Calu3 (cell line): ENCODE measurements at regions not wholly inside any gene's neighbourhood (a gene's known extent, or its start where the extent isn't known, plus 50 kb on each side); places are given as distances from the start of the nearest gene placed in this dataset.

Experiments used
- BruUV-seq: library from RNA; stranded (reverse); fragments of 400-500 nt; replicated peaks from 2 replicates; lab custom pipeline; 2021; lab: Mats Ljungman, UMichigan
- CTCF ChIA-PET: fragments of 300-600 bp; sonication (Branson Sonifier 250); formaldehyde crosslinking; loops from one replicate; lab custom pipeline; 2022; ENCODE audit warnings: antibody characterized with exemption; lab: Charles Lee
- DNase-seq: peaks from one replicate; pipeline ENCODE4 v3.0.0; 2022
- H3K27ac Mint-ChIP-seq: one replicate; pipeline ENCODE4 v1.8.0; 2022; ENCODE audit warnings: mixed read lengths; ENCODE audit not compliant: unreplicated experiment
- H3K27me3 Mint-ChIP-seq: one replicate; pipeline ENCODE4 v1.8.0; 2022; ENCODE audit warnings: mixed read lengths; ENCODE audit not compliant: unreplicated experiment
- H3K36me3 Mint-ChIP-seq: one replicate; pipeline ENCODE4 v1.8.0; 2022; ENCODE audit warnings: mild to moderate bottlenecking, moderate library complexity, mixed read lengths; ENCODE audit not compliant: insufficient read depth, unreplicated experiment
- H3K4me1 Mint-ChIP-seq: one replicate; pipeline ENCODE4 v1.8.0; 2022; ENCODE audit warnings: mild to moderate bottlenecking, low read depth, mixed read lengths; ENCODE audit not compliant: unreplicated experiment
- H3K4me3 Mint-ChIP-seq: one replicate; pipeline ENCODE4 v1.8.0; 2022; ENCODE audit warnings: mild to moderate bottlenecking, low read depth, moderate library complexity, mixed read lengths; ENCODE audit not compliant: unreplicated experiment
- H3K9me3 Mint-ChIP-seq: one replicate; pipeline ENCODE4 v1.8.0; 2022; ENCODE audit warnings: low read depth, mixed read lengths; ENCODE audit not compliant: unreplicated experiment
- CTCF ChIP-seq: fragments of 200-600 bp; IDR thresholded peaks from one replicate; pipeline ENCODE4 v1.8.0; 2022; ENCODE audit warnings: antibody characterized with exemption; ENCODE audit not compliant: unreplicated experiment
- intact Hi-C: fragments of 100-400 bp; cut with micrococcal nuclease; formaldehyde crosslinking; loops from one replicate; pipeline ENCODE4 v1.10.0; 2022; ENCODE audit not compliant: unreplicated experiment

- Mint-ChIP-seq H3K9me3 (peaks cover 8% of the 10 kb centered on the region), H3K4me1 (no peaks in the 10 kb centered on the region), H3K27ac (no peak overlapping the region), H3K4me3 (no peak overlapping the region), H3K36me3 (no peaks in the 10 kb centered on the region), H3K27me3 (no peaks in the 10 kb centered on the region)
- no TSS peak for BruUV-seq
- TF ChIP-seq CTCF, result no peak
- intact Hi-C loops, result no loop called here
- CTCF ChIA-PET, result no interaction called here
- DNase-seq, result no peak
Measured at GRCh38 chr3:3333571-3333970, 154.1 kb upstream of the CRBN start.

- Mint-ChIP-seq H3K27ac (no peak overlapping the region), H3K4me1 (no peaks in the 10 kb centered on the region), H3K4me3 (no peak overlapping the region), H3K36me3 (no peaks in the 10 kb centered on the region), H3K27me3 (no peaks in the 10 kb centered on the region), H3K9me3 (peaks cover 5% of the 10 kb centered on the region)
- TF ChIP-seq CTCF, result no peak
- intact Hi-C loops, result no loop called here
- CTCF ChIA-PET, result no interaction called here
- no TSS peak for BruUV-seq
- DNase-seq, result no peak
Measured at GRCh38 chr3:3316521-3316920, 137.0 kb upstream of the CRBN start.

- BruUV-seq, result no TSS peak
- Mint-ChIP-seq H3K4me1 (no peaks in the 10 kb centered on the region), H3K36me3 (no peaks in the 10 kb centered on the region), H3K4me3 (no peak overlapping the region), H3K9me3 (peaks cover 5% of the 10 kb centered on the region), H3K27ac (no peak overlapping the region), H3K27me3 (no peaks in the 10 kb centered on the region)
- CTCF ChIA-PET, result interaction anchor here (0.6 kb wide), 1 partner anchor 151 kb away, joined by 3 read pairs; no protein-coding TSS in a partner anchor
- intact Hi-C loops, result no loop called here
- no peak for TF ChIP-seq CTCF
- DNase-seq, result no peak
Measured at GRCh38 chr3:3315846-3316245, 136.4 kb upstream of the CRBN start.

GRCh38 chr3:3309887-3310286 is 130.4 kb upstream of the CRBN start:
- Mint-ChIP-seq H3K36me3 (no peaks in the 10 kb centered on the region), H3K27me3 (no peaks in the 10 kb centered on the region), H3K9me3 (peaks cover 3% of the 10 kb centered on the region), H3K4me3 (no peak overlapping the region), H3K4me1 (no peaks in the 10 kb centered on the region), H3K27ac (no peak overlapping the region)
- CTCF ChIA-PET, result no interaction called here
- TF ChIP-seq CTCF, result no peak
- BruUV-seq, result no TSS peak
- DNase-seq, result no peak
- intact Hi-C loops, result no loop called here
